Peyer's patch (tissue), 4 donors: ENCODE measurements at regions not wholly inside any gene's neighbourhood (a gene's known extent, or its start where the extent isn't known, plus 50 kb on each side); places are given as distances from the start of the nearest gene placed in this dataset.

ENCODE experiments used
- CTCF ChIP-seq, 6 experiments: fragments of 450-650 bp in 4 of 6; fragments of 200-600 bp in 2 of 6; sonication (generic) in 1 of 6; IDR thresholded peaks; one replicate each; pipeline ENCODE4 v1.5.1; 2017 to 2019; ENCODE audit warnings: antibody characterized with exemption in 6 of 6, mild to moderate bottlenecking in 3 of 6, moderate library complexity in 1 of 6
- POLR2A ChIP-seq, 2 donors: fragments of 450-650 bp; IDR thresholded peaks; one replicate each; pipeline ENCODE4 v1.5.1; 2017; ENCODE audit warnings: antibody characterized with exemption in 2 of 2, mild to moderate bottlenecking in 2 of 2, moderate library complexity in 2 of 2

- TF ChIP-seq CTCF (IDR thresholded peaks at IDR 0.05) (no peak), POLR2A (IDR thresholded peaks at IDR 0.05) (no peak)
Observed at GRCh38 chr2:22076454-22076853, 952.7 kb downstream of the TDRD15 start.
